A549 (cell line): ENCODE measurements at regions not wholly inside any gene's neighbourhood (a gene's known extent, or its start where the extent isn't known, plus 50 kb on each side); places are given as distances from the start of the nearest gene placed in this dataset.

Experiments used
- CBX8 ChIP-seq: fragments of 200-600 bp; sonication (generic); IDR thresholded peaks from 2 replicates; pipeline ENCODE4 v1.6.1; 2016
- CEBPB ChIP-seq, 2 experiments: fragments of >200 bp in 1 of 2; sonication (Bioruptor Twin) in 1 of 2; formaldehyde crosslinking in 1 of 2; IDR thresholded peaks; 2 replicates each; pipeline ENCODE4 v1.6.1; 2012 to 2016
- CHD4 ChIP-seq: fragments of 200-600 bp; sonication (generic); IDR thresholded peaks from 2 replicates; pipeline ENCODE4 v1.6.1; 2016; ENCODE audit warnings: antibody characterized with exemption, mild to moderate bottlenecking, borderline replicate concordance
- CTCF ChIP-seq: fragments of >200 bp; sonication (Bioruptor Twin); formaldehyde crosslinking; IDR thresholded peaks from 3 replicates; pipeline ENCODE4 v1.5.1; 2016
- ESRRA ChIP-seq: fragments of 150-350 bp; IDR thresholded peaks from 2 replicates; pipeline ENCODE4 v1.6.1; 2014; ENCODE audit warnings: mild to moderate bottlenecking, low read length, borderline replicate concordance
- RFX5 ChIP-seq: fragments of 450-650 bp; IDR thresholded peaks from 2 replicates; pipeline ENCODE4 v1.7.1; 2014; ENCODE audit warnings: antibody characterized with exemption, mild to moderate bottlenecking, moderate library complexity
- SMC3 ChIP-seq: fragments of >200 bp; sonication (Bioruptor Twin); formaldehyde crosslinking; IDR thresholded peaks from 3 replicates; pipeline ENCODE4 v1.6.1; 2018; ENCODE audit warnings: inconsistent platforms
- USF2 ChIP-seq: fragments of 450-650 bp; IDR thresholded peaks from 2 replicates; pipeline ENCODE4 v1.6.1; 2014; ENCODE audit warnings: antibody characterized with exemption
- ZC3H11A ChIP-seq: fragments of 450-650 bp; IDR thresholded peaks from 2 replicates; pipeline ENCODE4 v1.6.1; 2014; ENCODE audit warnings: antibody characterized with exemption, mild to moderate bottlenecking

GRCh38 chr11:69211920-69212797 lies 56.4 kb downstream of the SMIM38 start:
- peak; percentile 28 for TF ChIP-seq CTCF
- TF ChIP-seq CBX8, result no peak
- TF ChIP-seq RFX5, result no peak
- 0 out of 3 replicates have a peak, but pooled peaks have one; percentile 27 for TF ChIP-seq SMC3
- no peak for TF ChIP-seq USF2
- no peak for TF ChIP-seq ESRRA
- no peak for TF ChIP-seq CEBPB (IDR thresholded peaks at IDR 0.05)
- no peak for TF ChIP-seq ZC3H11A
- TF ChIP-seq CHD4, result no peak
